MM.1S (cell line): ENCODE measurements at regions not wholly inside any gene's neighbourhood (a gene's known extent, or its start where the extent isn't known, plus 50 kb on each side); places are given as distances from the start of the nearest gene placed in this dataset.

Experiments
- DNase-seq: peaks from one replicate; pipeline ENCODE4 v3.0.0-alpha.2; 2015
- H2AFZ ChIP-seq: fragments of 300-600 bp; sonication (generic); 2 replicates; pipeline ENCODE4 v1.6.0; 2016; ENCODE audit warnings: antibody characterized with exemption, low read length
- H3F3A ChIP-seq: fragments of 300-600 bp; sonication (generic); 2 replicates; pipeline ENCODE4 v1.6.1; 2016; ENCODE audit warnings: mild to moderate bottlenecking, antibody characterized with exemption, low read length, moderate library complexity, mixed read lengths; ENCODE audit not compliant: insufficient read depth
- H3K27ac ChIP-seq: fragments of 300-600 bp; sonication (generic); 2 replicates; pipeline ENCODE4 v1.5.1; 2016; ENCODE audit warnings: mild to moderate bottlenecking, low read length
- H3K27me3 ChIP-seq: fragments of 300-600 bp; sonication (generic); replicated peaks from 2 replicates; pipeline ENCODE4 v1.6.0; 2016; ENCODE audit warnings: low read length; ENCODE audit not compliant: insufficient read depth
- H3K36me3 ChIP-seq: fragments of 300-600 bp; sonication (generic); replicated peaks from 2 replicates; pipeline ENCODE4 v1.6.1; 2016; ENCODE audit warnings: mild to moderate bottlenecking, low read length, mixed read lengths; ENCODE audit not compliant: insufficient read depth
- H3K4me1 ChIP-seq: fragments of 300-600 bp; sonication (generic); 2 replicates; pipeline ENCODE4 v1.6.1; 2016; ENCODE audit warnings: low read length, mixed read lengths
- H3K4me2 ChIP-seq: fragments of 300-600 bp; sonication (generic); 2 replicates; pipeline ENCODE4 v1.6.0; 2016; ENCODE audit warnings: low read depth, low read length
- H3K4me3 ChIP-seq: fragments of 300-600 bp; sonication (generic); 2 replicates; pipeline ENCODE4 v1.5.1; 2016; ENCODE audit warnings: low read length, mixed read lengths
- H3K79me2 ChIP-seq: fragments of 300-600 bp; sonication (generic); 2 replicates; pipeline ENCODE4 v1.6.1; 2016; ENCODE audit warnings: mixed run types, low read length, mixed read lengths
- H3K9ac ChIP-seq: fragments of 300-600 bp; sonication (generic); 2 replicates; pipeline ENCODE4 v1.6.1; 2016; ENCODE audit warnings: low read length, mixed read lengths
- H3K9me2 ChIP-seq: fragments of 300-600 bp; sonication (generic); replicated peaks from 2 replicates; pipeline ENCODE4 v1.6.1; 2016; ENCODE audit warnings: mild to moderate bottlenecking, low read length, mixed read lengths; ENCODE audit not compliant: insufficient read depth
- H3K9me3 ChIP-seq: fragments of 300-600 bp; sonication (generic); replicated peaks from 2 replicates; pipeline ENCODE4 v1.6.1; 2016; ENCODE audit warnings: mild to moderate bottlenecking, low read length, mixed read lengths; ENCODE audit not compliant: insufficient read depth
- H4K20me1 ChIP-seq: fragments of 300-600 bp; sonication (generic); 2 replicates; pipeline ENCODE4 v1.6.1; 2016; ENCODE audit warnings: mild to moderate bottlenecking, low read length, moderate library complexity, mixed read lengths; ENCODE audit not compliant: insufficient read depth
- EZH2 ChIP-seq: fragments of 300-600 bp; sonication (generic); optimal IDR thresholded peaks from 2 replicates; pipeline ENCODE3; 2017; ENCODE audit warnings: low read depth, mild to moderate bottlenecking, antibody characterized with exemption, low read length, mixed read lengths
- EZH2phosphoT487 ChIP-seq: fragments of 300-600 bp; sonication (generic); IDR thresholded peaks from 2 replicates; pipeline ENCODE4 v1.6.1; 2018; ENCODE audit warnings: antibody characterized with exemption, low read length
- TF ChIP-seq, protein P1 (sequence below): fragments of 300-600 bp; sonication (generic); IDR thresholded peaks from 2 replicates; pipeline ENCODE4 v1.5.1; 2016; ENCODE audit warnings: antibody characterized with exemption, low read length, mixed read lengths

DNA sequence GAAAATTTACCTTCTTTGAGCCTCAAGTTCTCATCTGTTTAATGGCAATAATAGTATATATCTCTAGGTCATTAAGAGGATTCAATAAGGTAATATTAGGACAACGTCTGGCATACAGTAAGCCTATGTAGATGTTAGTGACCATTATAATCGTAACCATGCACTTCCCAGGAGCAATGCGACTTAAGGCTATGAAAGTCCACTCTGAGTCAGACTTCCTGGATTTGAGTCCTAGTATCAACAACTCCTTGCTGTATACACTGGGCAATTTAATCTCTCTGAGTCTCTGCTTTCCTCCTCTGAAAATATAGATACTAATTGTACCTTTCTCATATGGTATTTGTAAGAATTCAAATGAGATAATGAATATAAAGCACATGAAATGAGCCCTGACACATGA is 168.1 kb upstream of the HDDC2 start:
- Histone ChIP-seq H3K79me2 (no peaks in the 10 kb centered on the region), H3F3A (no peaks in the 10 kb centered on the region), H3K4me1 (no peaks in the 10 kb centered on the region), H2AFZ (no peak overlapping the region), H3K4me3 (no peak overlapping the region), H3K27me3 (no peaks in the 10 kb centered on the region), H3K4me2 (no peak overlapping the region), H3K36me3 (no peaks in the 10 kb centered on the region), H4K20me1 (no peaks in the 10 kb centered on the region), H3K9me2 (no peaks in the 10 kb centered on the region), H3K9me3 (no peaks in the 10 kb centered on the region), H3K27ac (no peak overlapping the region), H3K9ac (no peak overlapping the region)
- TF ChIP-seq, protein P1, sequence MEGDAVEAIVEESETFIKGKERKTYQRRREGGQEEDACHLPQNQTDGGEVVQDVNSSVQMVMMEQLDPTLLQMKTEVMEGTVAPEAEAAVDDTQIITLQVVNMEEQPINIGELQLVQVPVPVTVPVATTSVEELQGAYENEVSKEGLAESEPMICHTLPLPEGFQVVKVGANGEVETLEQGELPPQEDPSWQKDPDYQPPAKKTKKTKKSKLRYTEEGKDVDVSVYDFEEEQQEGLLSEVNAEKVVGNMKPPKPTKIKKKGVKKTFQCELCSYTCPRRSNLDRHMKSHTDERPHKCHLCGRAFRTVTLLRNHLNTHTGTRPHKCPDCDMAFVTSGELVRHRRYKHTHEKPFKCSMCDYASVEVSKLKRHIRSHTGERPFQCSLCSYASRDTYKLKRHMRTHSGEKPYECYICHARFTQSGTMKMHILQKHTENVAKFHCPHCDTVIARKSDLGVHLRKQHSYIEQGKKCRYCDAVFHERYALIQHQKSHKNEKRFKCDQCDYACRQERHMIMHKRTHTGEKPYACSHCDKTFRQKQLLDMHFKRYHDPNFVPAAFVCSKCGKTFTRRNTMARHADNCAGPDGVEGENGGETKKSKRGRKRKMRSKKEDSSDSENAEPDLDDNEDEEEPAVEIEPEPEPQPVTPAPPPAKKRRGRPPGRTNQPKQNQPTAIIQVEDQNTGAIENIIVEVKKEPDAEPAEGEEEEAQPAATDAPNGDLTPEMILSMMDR = no peak
- no peak for TF ChIP-seq EZH2phosphoT487
- no peak for TF ChIP-seq EZH2
- no peak for DNase-seq

DNA sequence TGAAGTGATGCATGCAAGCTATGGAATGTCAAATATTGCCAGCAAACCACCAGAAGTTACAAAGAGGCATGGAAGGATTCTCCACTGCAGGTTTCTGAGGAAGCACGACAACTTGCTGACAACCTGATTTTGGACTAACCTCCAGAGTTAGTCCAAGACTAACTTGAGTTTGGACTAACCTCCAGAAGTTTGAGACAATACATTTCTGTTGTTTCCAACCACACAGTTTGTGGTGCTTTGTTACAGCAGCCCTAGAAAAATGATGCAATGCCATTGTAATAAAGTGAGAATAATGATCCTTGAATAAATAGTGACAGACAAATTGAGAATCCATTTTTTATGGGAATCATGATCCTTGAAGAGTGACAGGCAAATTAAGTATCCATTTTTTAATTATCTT is 169.9 kb upstream of the HDDC2 start:
- Histone ChIP-seq H3K27ac (no peak overlapping the region), H2AFZ (no peak overlapping the region), H3K36me3 (no peaks in the 10 kb centered on the region), H3K9me3 (no peaks in the 10 kb centered on the region), H3F3A (no peaks in the 10 kb centered on the region), H3K4me2 (no peak overlapping the region), H3K9me2 (no peaks in the 10 kb centered on the region), H4K20me1 (no peaks in the 10 kb centered on the region), H3K4me1 (no peaks in the 10 kb centered on the region), H3K4me3 (no peak overlapping the region), H3K79me2 (no peaks in the 10 kb centered on the region), H3K27me3 (no peaks in the 10 kb centered on the region), H3K9ac (no peak overlapping the region)
- TF ChIP-seq EZH2phosphoT487 (no peak), EZH2 (no peak)
- TF ChIP-seq, protein P1 = no peak
- no peak for DNase-seq

DNA sequence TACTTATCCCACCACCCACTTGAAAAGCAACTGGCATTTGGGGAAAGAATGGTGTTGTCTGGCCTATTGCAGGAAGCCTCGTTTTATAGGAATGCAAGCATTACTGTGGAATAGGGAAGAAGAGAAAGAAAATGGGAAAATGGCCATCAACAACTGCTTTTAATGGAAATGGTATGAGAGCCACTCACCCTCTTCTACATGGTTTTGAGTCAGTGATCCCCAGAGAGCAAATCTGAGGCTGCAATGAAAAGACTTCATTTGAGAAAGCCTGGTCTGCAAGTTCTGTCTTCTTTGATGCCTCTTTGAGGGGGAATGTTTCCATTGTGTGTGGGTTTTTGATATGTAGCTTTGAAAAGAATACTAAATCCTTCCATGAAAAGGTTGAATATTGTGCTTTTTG is 172.3 kb upstream of the HDDC2 start:
- Histone ChIP-seq H3K36me3 (no peaks in the 10 kb centered on the region), H3F3A (no peaks in the 10 kb centered on the region), H2AFZ (no peak overlapping the region), H3K9ac (no peak overlapping the region), H3K9me2 (no peaks in the 10 kb centered on the region), H3K9me3 (no peaks in the 10 kb centered on the region), H3K4me2 (no peak overlapping the region), H3K4me1 (no peaks in the 10 kb centered on the region), H3K27ac (no peak overlapping the region), H4K20me1 (no peaks in the 10 kb centered on the region), H3K27me3 (no peaks in the 10 kb centered on the region), H3K4me3 (no peak overlapping the region), H3K79me2 (no peaks in the 10 kb centered on the region)
- no peak for DNase-seq
- TF ChIP-seq EZH2phosphoT487 (no peak), EZH2 (no peak)
- TF ChIP-seq, protein P1 = no peak

DNA sequence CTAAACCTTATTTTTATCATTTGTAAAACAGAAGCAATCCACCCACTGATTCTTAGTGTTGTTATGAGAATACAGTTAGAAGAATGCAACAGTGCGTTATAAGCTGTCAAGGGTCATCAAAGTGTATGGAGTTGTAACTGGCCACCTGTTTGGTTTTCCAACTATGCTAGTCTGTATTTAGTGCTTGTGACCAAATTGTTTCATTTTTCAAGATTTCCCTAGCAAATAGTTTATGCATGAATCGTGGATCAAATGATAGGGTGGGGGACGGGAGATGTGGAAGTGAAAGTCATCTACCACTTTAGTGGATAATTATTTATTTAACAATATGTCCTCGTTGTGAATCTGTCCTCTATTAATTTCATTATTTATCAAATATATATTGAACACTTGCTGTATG is 175.4 kb upstream of the HDDC2 start:
- Histone ChIP-seq H3F3A (no peaks in the 10 kb centered on the region), H3K27ac (no peak overlapping the region), H3K4me1 (no peaks in the 10 kb centered on the region), H2AFZ (no peak overlapping the region), H4K20me1 (no peaks in the 10 kb centered on the region), H3K4me2 (no peak overlapping the region), H3K9me3 (no peaks in the 10 kb centered on the region), H3K9me2 (no peaks in the 10 kb centered on the region), H3K36me3 (no peaks in the 10 kb centered on the region), H3K27me3 (no peaks in the 10 kb centered on the region), H3K79me2 (no peaks in the 10 kb centered on the region), H3K4me3 (no peak overlapping the region), H3K9ac (no peak overlapping the region)
- no peak for TF ChIP-seq EZH2
- DNase-seq = no peak
